ENCODE measurements at regions not wholly inside any gene's neighbourhood (a gene's known extent, or its start where the extent isn't known, plus 50 kb on each side); places are given as distances from the start of the nearest gene placed in this dataset.
"Not testable (repeated sequence)": the region's sequence is repeated elsewhere in the genome, so short reads cannot be mapped to it uniquely, and the experiment has no call there.

DNA sequence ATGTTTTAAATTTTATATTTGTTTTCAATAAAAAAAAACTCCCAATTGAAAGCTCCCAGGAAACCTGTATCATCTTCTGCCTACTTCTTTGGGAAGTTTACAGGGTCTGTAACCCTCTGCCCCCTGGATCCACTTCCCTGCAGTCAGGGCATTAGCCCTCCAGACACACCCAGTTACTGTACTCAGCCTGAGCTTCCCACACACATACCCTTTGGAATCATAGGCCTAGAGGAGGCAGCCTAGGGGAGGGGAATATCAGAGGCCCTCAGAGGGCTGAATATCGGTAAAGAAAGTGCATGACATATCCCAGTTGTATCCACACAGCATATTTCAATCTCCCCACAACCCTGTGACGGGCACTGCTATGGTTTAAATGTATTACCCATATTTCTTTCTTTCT is 56.2 kb upstream of the TFPI start:
- TF ChIP-seq YY1 (IDR thresholded peaks at IDR 0.05; ENCODE audit: insufficient read depth, insufficient read length); SUZ12 (IDR thresholded peaks at IDR 0.05; ENCODE audit: extremely low read depth, insufficient read depth, insufficient read length); ZNF274 (IDR thresholded peaks at IDR 0.05; ENCODE audit: low read depth, low read length): not testable (repeated sequence)
